GM19351 (cell line): ENCODE measurements at regions not wholly inside any gene's neighbourhood (a gene's known extent, or its start where the extent isn't known, plus 50 kb on each side); places are given as distances from the start of the nearest gene placed in this dataset.

Source experiments
- ATAC-seq: cut with Tn5 transposase; IDR thresholded peaks from one replicate; pipeline ENCODE4 v1.9.1; 2021; ENCODE audit warnings: mild to moderate bottlenecking, moderate library complexity; ENCODE audit not compliant: unreplicated experiment

GRCh38 chr1:188872376-188872775 lies 1605.3 kb downstream of the BRINP3 start:
- no peak for ATAC-seq

DNA sequence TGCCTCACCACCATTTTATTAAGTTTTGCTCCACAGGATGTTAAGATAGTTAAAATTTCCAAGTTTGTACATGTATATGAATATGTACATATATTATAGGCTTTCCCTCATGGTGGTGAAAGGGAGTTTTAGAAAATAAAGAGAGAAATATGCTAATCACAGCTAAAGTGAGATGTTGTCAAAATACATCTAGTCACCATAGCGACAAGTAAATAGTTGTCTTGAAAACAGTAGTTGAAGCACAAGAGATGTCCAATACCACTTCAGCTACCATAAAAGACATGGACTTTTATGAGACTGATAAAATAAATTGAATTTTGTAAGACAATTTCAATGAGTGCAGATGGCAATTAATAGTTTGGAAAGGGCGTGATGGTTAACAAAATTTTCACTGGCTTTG lies 1600.0 kb downstream of the BRINP3 start:
- no peak for ATAC-seq

DNA sequence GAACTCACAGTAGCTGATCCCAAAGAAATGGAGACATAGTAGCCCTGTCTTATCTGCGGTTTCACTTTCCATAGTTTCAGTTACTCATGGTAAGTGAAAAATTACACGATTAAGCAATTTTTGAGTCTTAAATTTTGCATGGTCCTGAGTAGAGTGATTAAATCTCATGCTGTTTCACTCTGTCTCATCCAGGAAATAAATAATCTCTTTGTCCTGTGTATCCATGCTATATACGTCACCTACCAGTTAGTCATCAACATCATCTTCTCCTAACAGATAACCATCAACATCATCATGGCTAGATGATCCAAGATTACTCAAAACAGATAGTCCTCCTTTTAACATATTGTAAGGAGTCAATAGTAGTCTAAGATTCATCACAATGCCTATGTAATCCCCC lies 1589.3 kb downstream of the BRINP3 start:
- no peak for ATAC-seq

- ATAC-seq, result no peak
Measured at GRCh38 chr1:188889166-188889565, 1588.5 kb downstream of the BRINP3 start.

- ATAC-seq, result no peak
Measured at GRCh38 chr1:188891958-188892357, 1585.7 kb downstream of the BRINP3 start.

GRCh38 chr1:188895611-188896010 lies 1582.1 kb downstream of the BRINP3 start:
- ATAC-seq, result no peak

DNA sequence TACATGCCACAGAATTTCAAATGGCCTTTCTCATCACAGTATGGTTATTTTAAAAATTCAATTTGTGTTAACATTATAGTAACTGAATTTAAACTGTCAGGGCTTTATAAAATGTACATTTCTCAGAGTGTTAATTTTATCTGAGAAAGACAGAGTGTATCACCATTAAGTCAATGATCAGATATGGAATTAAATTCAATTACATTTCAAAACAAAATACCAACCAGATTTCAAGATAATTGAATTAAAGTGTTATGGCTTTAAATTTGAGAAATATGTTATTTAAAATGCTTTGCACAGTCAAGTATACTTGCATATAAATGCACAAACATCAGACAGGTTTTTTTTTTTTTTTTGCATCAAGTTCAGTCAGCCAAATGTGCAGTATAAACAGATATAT lies 1574.4 kb downstream of the BRINP3 start:
- ATAC-seq, result no peak

GRCh38 chr1:188904201-188904600 lies 1573.5 kb downstream of the BRINP3 start:
- ATAC-seq, result no peak

DNA sequence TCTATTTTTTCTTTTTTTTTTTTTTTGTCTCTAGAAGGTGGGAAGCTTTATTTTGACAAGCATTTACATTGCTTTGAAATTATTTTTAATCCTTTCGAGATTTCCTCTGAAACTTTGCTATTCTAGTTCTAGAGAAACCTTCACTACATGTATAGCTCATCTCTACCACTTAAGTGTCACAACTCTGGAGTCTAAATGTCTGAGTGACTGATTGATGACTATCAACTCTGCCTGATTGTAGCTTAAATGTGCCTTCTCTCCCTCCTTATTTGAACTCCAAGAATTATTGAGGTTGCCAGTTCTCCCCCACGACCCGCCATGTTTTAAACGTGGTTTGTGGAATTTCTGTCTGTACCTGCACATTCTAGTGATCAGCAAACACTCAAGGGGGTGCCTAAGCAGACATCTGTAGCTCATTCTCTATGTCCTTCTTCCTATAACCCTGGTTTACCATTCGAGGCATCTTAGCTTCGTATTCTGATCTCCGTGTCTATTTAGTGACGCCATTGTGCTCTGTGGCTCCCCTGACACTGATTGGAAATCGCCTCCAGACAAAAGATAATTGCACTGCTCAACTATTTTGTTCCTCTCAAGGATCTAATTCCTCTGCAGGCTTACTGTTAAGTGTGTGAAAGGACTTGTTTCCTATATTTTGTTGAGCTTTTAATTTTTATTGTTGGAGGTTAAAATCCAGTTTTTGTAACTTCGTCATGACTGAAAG lies 1570.6 kb downstream of the BRINP3 start:
- ATAC-seq, result no peak

DNA sequence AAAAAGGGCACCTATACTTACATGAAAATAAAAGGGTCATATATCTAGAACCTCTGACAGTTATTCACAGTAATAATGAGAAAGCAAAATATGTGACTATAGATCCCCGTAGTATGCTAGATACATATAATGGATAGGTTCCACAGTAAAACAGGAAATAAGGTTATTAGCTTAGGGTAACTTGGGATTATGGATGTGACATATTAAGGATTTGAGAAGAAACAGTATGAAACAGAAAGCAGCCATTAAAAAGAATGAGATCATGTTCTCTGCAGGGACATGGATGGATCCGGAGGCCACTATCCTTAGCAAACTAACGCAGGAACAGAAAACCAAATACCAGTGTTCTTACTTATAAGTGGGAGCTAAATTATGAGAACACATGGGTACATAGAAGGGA lies 1547.3 kb downstream of the BRINP3 start:
- no peak for ATAC-seq

DNA sequence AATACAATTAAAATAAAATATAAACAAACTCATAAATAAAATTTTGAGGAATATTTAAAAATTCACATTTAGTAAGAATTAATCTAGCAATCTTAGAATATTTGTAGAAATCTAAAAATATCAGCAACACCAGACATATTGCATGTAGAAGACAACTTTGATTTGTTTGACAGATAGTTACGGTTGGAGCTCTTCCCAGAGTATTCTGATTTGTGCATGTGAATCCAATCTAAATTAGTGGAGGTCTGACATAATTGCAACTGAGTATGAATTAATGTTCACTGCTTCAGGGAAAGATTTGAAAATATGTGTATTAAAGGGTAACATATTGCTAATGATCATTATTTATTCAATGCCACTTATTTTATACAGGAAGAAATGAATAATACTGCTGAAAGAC lies 1546.2 kb downstream of the BRINP3 start:
- ATAC-seq, result no peak

DNA sequence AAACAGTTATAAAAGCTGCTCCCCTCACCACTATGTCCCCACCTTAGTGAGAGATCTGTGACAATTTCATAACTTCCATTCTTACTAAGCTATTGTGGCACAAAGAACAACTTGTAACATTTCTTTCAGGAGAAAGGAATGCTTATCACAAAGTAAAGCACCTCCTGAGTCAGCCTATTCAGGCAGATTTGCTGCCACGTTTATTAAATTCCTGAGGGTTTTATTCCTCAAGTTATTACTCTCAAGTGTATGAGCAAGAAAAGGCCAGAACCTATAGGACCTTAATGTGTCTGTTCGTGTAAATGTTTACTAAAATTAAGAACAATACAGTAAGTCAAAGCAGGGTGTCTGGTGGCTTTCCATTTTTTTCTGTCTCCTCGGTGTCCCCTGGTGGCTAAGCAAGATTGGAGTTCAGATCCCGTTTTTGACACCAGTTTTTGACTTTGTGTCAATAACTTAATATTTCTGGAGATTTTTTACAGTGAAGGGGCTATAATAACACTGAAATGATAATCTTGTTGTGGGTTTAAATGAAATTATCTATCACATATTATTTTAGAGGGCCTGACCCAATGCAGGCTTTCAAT lies 1539.6 kb downstream of the BRINP3 start:
- ATAC-seq, result no peak

DNA sequence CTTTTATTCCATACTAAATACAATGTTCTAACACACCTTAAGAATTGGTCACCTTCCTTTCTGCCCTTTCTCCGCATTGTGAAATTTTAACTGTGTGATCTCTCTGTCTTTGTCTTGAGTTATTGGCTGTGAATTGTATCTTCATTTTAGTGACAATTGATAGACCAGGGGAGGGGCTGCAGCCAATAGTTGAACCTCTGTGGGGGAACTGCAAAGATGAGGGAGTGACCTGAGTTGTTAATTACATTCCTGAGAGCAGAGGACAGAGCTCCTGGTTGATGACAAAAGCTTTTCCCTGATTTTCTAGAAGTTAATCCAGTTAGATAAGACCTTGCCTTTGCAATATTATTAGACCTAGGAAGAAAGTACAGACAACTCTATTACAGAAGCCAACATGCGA lies 1535.7 kb downstream of the BRINP3 start:
- ATAC-seq, result no peak

DNA sequence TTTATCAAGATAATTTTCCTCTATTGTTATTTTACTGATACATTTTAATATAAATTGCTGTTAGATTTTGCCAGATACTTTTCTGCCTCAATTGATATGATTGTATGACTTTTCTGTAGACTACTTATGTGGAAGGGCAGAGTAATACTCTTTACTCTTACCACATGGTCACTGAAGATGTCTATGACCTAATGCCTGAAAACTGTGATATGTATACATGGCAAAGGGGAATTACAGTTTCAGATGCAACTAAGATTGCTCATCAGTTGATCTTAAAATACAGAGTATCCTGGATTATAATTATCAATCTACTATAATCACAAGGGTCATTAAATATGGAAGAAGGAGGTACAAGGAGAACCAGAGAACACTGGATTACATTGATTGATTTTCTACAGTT lies 1528.0 kb downstream of the BRINP3 start:
- no peak for ATAC-seq

DNA sequence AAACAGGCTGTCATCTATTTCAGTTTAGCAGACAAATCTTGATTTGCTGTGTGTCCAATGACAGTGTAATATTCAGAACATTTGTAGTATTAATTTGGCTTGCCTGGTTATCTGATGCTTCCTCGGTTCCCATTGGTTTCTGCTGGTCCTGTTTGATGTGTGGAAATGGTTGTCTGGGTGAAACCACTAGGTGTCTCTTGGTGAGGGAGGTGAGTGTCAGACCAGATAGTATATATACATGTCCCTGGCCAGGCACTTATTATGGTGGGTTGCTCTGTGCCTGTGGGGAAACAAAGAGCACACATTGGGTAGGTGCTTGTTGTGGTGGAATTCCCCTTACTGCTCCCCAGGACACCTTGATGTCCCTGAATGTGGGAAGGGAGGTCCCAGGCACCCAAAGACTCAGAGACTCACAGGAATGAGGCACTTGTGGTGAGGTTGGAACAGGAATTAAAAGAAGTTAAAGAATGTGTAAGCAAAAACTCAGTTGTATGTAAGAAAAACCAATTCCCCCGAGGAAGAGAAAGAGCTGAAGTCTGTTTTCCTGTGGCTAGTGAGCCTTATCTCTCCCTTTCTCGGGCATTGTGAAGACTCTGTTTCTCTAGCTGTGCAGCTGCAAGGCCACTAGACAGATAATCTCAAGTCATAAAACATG lies 1519.1 kb downstream of the BRINP3 start:
- ATAC-seq, result no peak

GRCh38 chr1:188986745-188987417 lies 1490.8 kb downstream of the BRINP3 start:
- no peak for ATAC-seq

- ATAC-seq, result no peak
Measured at GRCh38 chr1:188988589-188988988, 1489.1 kb downstream of the BRINP3 start.

GRCh38 chr1:188991221-188991930 lies 1486.3 kb downstream of the BRINP3 start:
- ATAC-seq, result no peak

DNA sequence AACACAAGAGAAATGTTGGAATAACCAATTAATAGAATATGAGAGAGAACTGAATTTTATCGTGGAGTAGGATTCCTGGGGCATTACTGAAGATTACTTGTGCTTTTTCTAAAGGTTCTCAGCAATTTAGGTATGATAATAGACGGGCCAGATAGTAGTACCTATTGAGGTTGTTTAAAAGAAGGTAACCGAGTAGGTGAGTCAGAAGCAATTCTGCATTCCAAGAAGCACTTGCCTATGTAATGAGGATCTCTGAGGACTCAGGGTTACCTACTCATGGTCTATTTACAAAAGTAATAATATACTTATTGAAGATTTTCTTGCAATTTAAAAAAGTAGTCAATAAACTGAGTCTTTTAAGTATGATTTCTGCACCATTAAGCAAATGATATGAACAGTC lies 1469.8 kb downstream of the BRINP3 start:
- ATAC-seq, result no peak

GRCh38 chr1:189021577-189021976 lies 1456.1 kb downstream of the BRINP3 start:
- no peak for ATAC-seq

DNA sequence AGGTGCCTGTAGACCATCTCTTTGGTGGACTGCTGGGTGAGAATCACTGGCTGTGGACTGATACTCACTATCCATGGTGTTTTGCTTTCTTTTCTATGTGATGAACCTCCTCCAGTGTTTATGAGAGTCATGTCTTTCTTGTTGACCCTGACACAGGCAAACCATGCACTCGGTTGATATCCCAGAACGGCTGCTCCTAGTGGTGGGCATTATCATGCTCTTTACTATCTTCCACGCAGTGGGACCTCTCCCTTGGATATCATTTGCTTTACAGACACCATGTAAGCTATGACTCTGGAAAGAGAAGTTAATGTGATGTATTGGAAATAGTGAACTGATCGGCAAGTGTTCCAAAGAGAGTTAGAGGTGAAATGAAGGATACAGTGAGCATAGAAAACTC lies 1455.6 kb downstream of the BRINP3 start:
- ATAC-seq, result no peak
